Liver (tissue), 3 donors: ENCODE measurements at regions not wholly inside any gene's neighbourhood (a gene's known extent, or its start where the extent isn't known, plus 50 kb on each side); places are given as distances from the start of the nearest gene placed in this dataset.
A peak's percentile ranks its signal among the peaks of the same experiment; 100 is the strongest.

ENCODE experiments used
- CTCF ChIP-seq: fragments of 150-350 bp; IDR thresholded peaks from 2 replicates; pipeline ENCODE4 v1.5.1; 2017; ENCODE audit warnings: improper control_type of control experiment, low read depth, low read length; ENCODE audit not compliant: missing input control
- EGR1 ChIP-seq, 2 donors: IDR thresholded peaks; 2 replicates each; pipeline ENCODE4 v1.6.1; 2016 to 2018; ENCODE audit warnings: antibody characterized with exemption in 2 of 2, low read depth in 2 of 2
- HNF4A ChIP-seq, 2 donors: conservative IDR thresholded peaks; 2 replicates each; pipeline ENCODE4 v1.6.1; 2016; ENCODE audit warnings: antibody characterized with exemption in 2 of 2, mild to moderate bottlenecking in 2 of 2
- HNF4G ChIP-seq: IDR thresholded peaks from 2 replicates; pipeline ENCODE4 v1.6.1; 2016; ENCODE audit warnings: antibody characterized with exemption
- JUND ChIP-seq, 2 donors: IDR thresholded peaks; 2 replicates each; pipeline ENCODE4 v1.6.1; 2016; ENCODE audit warnings: antibody characterized with exemption in 2 of 2
- MAX ChIP-seq: IDR thresholded peaks from 2 replicates; pipeline ENCODE4 v1.6.1; 2016; ENCODE audit warnings: antibody characterized with exemption
- NR2F2 ChIP-seq: IDR thresholded peaks from 2 replicates; pipeline ENCODE4 v1.6.1; 2016; ENCODE audit warnings: antibody characterized with exemption
- RAD21 ChIP-seq, 2 donors: IDR thresholded peaks; 2 replicates each; pipeline ENCODE4 v1.6.1; 2016; ENCODE audit warnings: antibody characterized with exemption in 2 of 2, mild to moderate bottlenecking in 2 of 2
- REST ChIP-seq: IDR thresholded peaks from 2 replicates; pipeline ENCODE4 v1.6.1; 2016; ENCODE audit warnings: antibody characterized with exemption, mild to moderate bottlenecking
- SP1 ChIP-seq: IDR thresholded peaks from 2 replicates; pipeline ENCODE4 v1.6.1; 2018; ENCODE audit warnings: antibody characterized with exemption, mild to moderate bottlenecking
- TAF1 ChIP-seq: conservative IDR thresholded peaks from 2 replicates; pipeline ENCODE4 v1.6.1; 2016; ENCODE audit warnings: antibody characterized with exemption, mild to moderate bottlenecking
- YY1 ChIP-seq: IDR thresholded peaks from 2 replicates; pipeline ENCODE4 v1.6.1; 2016; ENCODE audit warnings: antibody characterized with exemption, mild to moderate bottlenecking
- donor health status: healthy.
- donor health status: healthy.

DNA sequence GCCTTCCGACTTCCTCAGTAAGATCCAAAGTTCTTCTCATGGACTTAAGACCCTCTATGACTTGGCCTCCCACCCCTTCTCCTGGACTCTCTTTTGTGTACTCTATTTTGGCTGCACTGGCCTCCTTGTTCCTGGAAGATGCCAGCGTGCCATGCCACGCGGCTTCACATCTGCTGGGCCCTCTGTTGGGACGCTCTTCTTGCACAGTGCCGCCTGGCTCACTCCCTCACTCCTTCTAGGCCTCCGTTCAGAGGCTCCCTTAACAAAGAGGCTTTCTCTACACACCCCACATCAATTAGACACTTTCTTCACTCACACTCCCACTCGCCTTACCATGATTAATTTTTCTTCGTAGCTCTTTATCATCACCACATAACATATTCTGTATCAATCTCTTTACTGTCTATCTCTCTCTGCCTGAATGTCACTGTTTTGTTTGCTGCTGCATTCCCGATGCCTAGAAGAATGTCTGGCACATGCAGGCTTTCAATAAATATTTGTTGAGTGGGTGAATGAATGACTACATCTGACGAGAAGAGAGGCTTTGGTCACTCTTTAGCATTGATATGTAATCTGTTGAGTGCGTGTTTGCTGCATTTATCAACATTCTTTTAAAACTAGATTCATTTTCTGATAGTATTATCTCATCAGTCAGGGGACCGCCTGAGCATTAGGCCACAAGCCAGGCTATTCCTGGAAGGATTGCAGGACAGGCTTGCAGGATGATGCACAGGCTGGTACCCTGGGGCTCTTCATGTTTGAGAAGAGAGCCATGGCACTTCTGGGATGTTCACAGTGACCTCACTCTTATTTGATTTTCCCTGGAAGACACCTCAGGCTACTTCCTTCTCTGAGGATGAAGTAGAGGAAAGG is 60.6 kb upstream of the AMPD3 start:
- TF ChIP-seq CTCF = no peak
- no peak for TF ChIP-seq REST
- TF ChIP-seq RAD21 (IDR thresholded peaks at IDR 0.05) = no peak
- TF ChIP-seq TAF1 = no peak
- TF ChIP-seq HNF4G = no peak
- TF ChIP-seq NR2F2 = no peak
- TF ChIP-seq JUND (IDR thresholded peaks at IDR 0.05) = peak in 1 of 2 donors; percentile 19
- TF ChIP-seq SP1 = no peak
- TF ChIP-seq EGR1 (IDR thresholded peaks at IDR 0.05; ENCODE audit: low read depth in 2 of 2) = no peak
- TF ChIP-seq YY1 = no peak
- TF ChIP-seq HNF4A (conservative IDR thresholded peaks at IDR 0.05) = no peak
- TF ChIP-seq MAX = no peak
